ENCODE measurements at regions not wholly inside any gene's neighbourhood (a gene's known extent, or its start where the extent isn't known, plus 50 kb on each side); places are given as distances from the start of the nearest gene placed in this dataset.

DNA sequence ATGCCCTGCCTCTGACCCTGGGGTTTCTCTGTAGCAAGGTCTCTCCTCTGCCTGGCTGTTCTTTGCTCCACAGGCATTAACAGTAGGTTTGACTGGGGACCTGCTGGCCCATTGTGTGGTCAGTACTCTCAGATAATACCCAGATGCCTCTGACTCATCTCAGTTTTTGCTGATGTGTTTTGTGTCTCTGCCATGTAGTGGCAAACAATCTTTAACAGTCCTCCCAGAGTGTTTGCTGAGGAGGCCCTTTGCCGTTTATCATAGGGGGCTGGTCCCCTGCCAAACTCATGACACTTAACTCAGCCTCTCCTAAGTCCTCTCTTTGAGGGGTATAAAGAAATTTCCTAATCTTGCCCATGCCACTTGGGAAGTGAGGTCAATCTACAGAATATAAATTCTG, 793.7 kb upstream of the FANCL start:
- no peak overlapping the region for H3K4me3 ChIP-seq (ENCODE audit: low read depth, low read length)
- no peak for DNase-seq (ENCODE audit: low read depth)
- TF ChIP-seq CTCF (IDR thresholded peaks at IDR 0.05; ENCODE audit: control insufficient read depth, extremely low read depth, insufficient read depth): no peak

DNA sequence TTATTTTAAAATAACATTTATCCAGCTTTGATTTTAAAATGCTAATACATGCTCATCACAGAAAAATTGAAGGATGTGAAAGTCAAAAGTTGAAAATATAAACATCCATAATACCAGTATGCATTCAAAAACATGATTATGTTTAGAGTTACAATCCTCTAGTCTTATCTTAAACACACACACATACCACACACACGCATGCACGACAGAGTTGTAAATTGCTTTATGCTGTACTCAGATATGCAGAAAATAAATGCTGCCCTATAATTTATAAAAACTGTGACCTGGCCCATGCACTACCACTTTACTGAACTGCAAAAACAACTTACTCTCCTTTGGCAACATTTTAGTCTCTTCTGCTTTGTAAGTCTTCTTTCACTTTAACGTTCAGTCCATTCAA, 793.0 kb upstream of the FANCL start:
- no peak for TF ChIP-seq CTCF (IDR thresholded peaks at IDR 0.05; ENCODE audit: control insufficient read depth, extremely low read depth, insufficient read depth)
- no peak overlapping the region for H3K4me3 ChIP-seq (ENCODE audit: low read depth, low read length)
- DNase-seq (ENCODE audit: low read depth): no peak

- no peak overlapping the region for H3K4me3 ChIP-seq (ENCODE audit: low read depth, low read length)
- no peak for TF ChIP-seq CTCF (IDR thresholded peaks at IDR 0.05; ENCODE audit: control insufficient read depth, extremely low read depth, insufficient read depth)
- no peak for DNase-seq (ENCODE audit: low read depth)
Measured at GRCh38 chr2:59033661-59034060, 792.5 kb upstream of the FANCL start.

- no peak for TF ChIP-seq CTCF (IDR thresholded peaks at IDR 0.05; ENCODE audit: control insufficient read depth, extremely low read depth, insufficient read depth)
- no peak for DNase-seq (ENCODE audit: low read depth)
Measured at GRCh38 chr2:59032499-59032898, 791.4 kb upstream of the FANCL start.

DNA sequence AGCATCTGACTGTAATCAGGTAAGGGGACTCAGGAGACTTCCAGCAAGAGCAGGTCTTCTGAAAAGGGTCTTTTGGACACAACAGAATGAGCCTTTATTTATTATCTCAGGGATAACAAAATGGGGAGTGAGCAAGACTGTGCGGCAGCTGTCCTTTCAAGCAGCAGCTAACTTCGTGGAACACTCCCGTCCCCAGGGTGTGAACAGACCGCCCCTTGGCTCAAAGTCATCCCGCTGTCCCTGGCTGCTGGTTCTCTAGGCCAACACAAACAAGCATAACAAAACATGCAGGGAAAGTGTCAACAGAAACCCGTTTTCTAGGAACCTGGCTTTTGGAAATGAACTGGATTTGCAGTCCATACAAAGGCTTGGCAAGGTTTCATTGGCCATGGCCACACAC, 787.9 kb upstream of the FANCL start:
- peak; percentile 36 for DNase-seq (ENCODE audit: low read depth)
- no peak for TF ChIP-seq CTCF (IDR thresholded peaks at IDR 0.05; ENCODE audit: control insufficient read depth, extremely low read depth, insufficient read depth)
- H3K4me3 ChIP-seq (ENCODE audit: low read depth, low read length): no peak overlapping the region

More at GRCh38 chr2:59032499-59032898, 791.4 kb upstream of the FANCL start:
- no peak overlapping the region for H3K4me3 ChIP-seq (ENCODE audit: low read depth, low read length)

- TF ChIP-seq CTCF (IDR thresholded peaks at IDR 0.05; ENCODE audit: control insufficient read depth, extremely low read depth, insufficient read depth): no peak
- DNase-seq (ENCODE audit: low read depth): no peak
- no peak overlapping the region for H3K4me3 ChIP-seq (ENCODE audit: low read depth, low read length)
Measured at GRCh38 chr2:59027320-59027719, 786.2 kb upstream of the FANCL start.

GRCh38 chr2:59025157-59025757, 784.1 kb upstream of the FANCL start:
- peak; percentile 64 for TF ChIP-seq CTCF (IDR thresholded peaks at IDR 0.05; ENCODE audit: control insufficient read depth, extremely low read depth, insufficient read depth)
- DNase-seq (ENCODE audit: low read depth): no peak
- no peak overlapping the region for H3K4me3 ChIP-seq (ENCODE audit: low read depth, low read length)
